ENCODE measurements at regions not wholly inside any gene's neighbourhood (a gene's known extent, or its start where the extent isn't known, plus 50 kb on each side); places are given as distances from the start of the nearest gene placed in this dataset.

GRCh38 chr1:99137554-99138206, 126.6 kb upstream of the PLPPR4 start:
- TF ChIP-seq GATA2 (IDR thresholded peaks at IDR 0.05; ENCODE audit: low read depth, low read length): no peak
- no peak for TF ChIP-seq GATA3 (IDR thresholded peaks at IDR 0.05; ENCODE audit: low read depth, low read length)

All from SH-SY5Y (cell line).